ENCODE measurements at regions not wholly inside any gene's neighbourhood (a gene's known extent, or its start where the extent isn't known, plus 50 kb on each side); places are given as distances from the start of the nearest gene placed in this dataset.

- TF ChIP-seq ZNF281 (CRISPR knock-in tag; IDR thresholded peaks at IDR 0.05; ENCODE audit: borderline replicate concordance), result no peak
- TF ChIP-seq CCDC6 (CRISPR knock-in tag; IDR thresholded peaks at IDR 0.05), result no peak
- no peak for TF ChIP-seq JUND (CRISPR knock-in tag; IDR thresholded peaks at IDR 0.05)
These were observed 51.0 kb upstream of the SH3GL3 start (continued) for GRCh38 chr15:83396101-83396500.
